HG03159 (cell line): ENCODE measurements at regions not wholly inside any gene's neighbourhood (a gene's known extent, or its start where the extent isn't known, plus 50 kb on each side); places are given as distances from the start of the nearest gene placed in this dataset.

Experiments used
- ATAC-seq: cut with Tn5 transposase; IDR thresholded peaks from one replicate; pipeline ENCODE4 v1.9.1; 2021; ENCODE audit warnings: mild to moderate bottlenecking, moderate library complexity; ENCODE audit not compliant: unreplicated experiment

DNA sequence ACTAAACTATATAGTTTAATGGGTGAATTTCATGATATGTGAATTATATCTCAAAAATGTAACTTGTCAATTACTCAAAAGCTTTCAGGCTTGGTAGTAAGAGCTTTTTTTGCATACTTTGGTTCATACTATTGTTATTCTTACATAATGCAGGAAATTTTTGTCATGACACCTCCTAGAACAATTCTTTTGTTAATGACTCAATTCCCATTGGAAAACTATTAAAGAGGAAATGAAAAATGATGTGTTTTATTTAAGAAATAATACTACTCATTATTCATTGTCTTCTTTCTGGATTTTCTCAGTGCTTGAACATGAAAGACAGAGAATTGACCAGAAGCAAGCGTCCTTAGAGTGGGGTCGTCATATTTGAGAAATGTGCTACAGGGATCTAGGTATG is 196.4 kb upstream of the KCNJ16 start:
- ATAC-seq, result no peak

DNA sequence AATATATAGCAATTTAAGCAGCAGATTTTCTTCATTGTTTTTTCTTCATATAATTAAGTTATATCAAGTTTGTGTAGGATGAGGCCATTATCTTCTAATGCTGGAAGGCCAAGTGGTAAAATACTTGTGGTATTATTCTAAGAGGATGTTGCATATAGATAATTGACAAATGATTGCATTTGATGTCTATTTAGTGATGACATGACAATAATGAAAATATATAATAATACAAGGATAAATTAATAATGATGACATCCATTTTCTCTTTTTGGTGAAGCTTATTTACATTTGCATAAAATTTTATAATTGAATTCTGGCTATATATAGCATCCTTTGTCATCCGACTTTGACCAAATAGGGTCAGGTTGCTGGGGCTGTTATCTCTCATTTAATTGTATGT is 195.4 kb upstream of the KCNJ16 start:
- no peak for ATAC-seq

- no peak for ATAC-seq
Measured at GRCh38 chr17:69880591-69881112, 194.4 kb upstream of the KCNJ16 start.

DNA sequence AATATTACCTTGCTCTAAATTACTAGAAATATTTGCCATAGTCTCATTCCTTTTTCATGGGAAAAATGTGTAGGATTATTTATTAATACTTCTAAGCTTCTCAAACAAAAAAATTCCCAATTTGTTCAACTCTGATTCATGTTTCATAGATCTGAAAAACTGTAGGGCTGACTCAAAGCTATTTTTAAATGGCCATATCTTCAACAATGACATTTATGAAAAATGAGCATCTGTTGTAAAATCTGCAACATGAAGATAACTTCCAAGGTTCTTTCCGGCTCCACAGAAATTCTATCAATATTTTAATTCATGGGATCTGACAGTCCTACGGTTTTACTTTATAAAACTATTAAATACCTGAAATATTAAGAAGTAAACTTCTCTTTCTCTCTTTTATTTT is 192.7 kb upstream of the KCNJ16 start:
- no peak for ATAC-seq

DNA sequence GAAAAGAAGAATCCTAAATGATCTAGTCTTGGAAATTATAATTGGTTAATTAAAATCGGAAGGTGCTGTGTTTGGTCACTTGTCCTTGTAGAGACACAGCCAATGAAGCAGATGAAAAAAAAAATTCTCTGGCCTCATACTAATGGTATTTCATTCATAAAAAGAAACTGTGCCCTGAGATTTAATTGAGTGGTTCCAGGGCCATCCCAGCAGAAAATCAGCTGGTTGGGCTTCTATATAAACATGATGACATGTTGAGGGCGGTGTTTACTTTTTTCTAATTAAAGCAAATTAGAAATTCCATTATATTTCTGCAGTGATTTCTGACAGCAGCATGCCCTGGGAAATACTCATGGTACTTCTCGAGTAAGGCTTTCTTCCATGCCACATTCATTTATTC is 191.9 kb upstream of the KCNJ16 start:
- ATAC-seq, result no peak

- no peak for ATAC-seq
Measured at GRCh38 chr17:69884356-69884755, 190.7 kb upstream of the KCNJ16 start.

GRCh38 chr17:69884846-69885245 is 190.2 kb upstream of the KCNJ16 start:
- no peak for ATAC-seq

GRCh38 chr17:69898601-69899000 is 176.4 kb upstream of the KCNJ16 start:
- no peak for ATAC-seq

DNA sequence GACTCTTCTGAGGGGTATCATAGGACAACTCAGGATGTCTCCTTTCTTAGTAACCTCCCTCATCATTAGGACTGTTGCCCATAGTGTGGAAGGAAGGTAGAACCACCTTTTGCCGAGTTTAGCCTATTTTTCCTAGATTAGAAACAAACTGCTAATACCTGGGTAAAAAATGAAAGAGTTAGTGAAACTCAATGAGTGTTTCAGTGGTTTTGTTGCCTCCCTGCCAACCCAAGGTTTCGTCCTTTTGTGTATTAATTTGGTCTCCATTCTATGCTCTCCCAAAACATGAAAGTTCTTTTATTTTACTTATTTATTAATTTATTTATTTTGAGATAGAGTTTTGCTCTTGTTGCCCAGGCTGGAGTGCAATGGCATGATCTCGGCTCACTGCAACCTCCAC is 174.9 kb upstream of the KCNJ16 start:
- ATAC-seq, result no peak

DNA sequence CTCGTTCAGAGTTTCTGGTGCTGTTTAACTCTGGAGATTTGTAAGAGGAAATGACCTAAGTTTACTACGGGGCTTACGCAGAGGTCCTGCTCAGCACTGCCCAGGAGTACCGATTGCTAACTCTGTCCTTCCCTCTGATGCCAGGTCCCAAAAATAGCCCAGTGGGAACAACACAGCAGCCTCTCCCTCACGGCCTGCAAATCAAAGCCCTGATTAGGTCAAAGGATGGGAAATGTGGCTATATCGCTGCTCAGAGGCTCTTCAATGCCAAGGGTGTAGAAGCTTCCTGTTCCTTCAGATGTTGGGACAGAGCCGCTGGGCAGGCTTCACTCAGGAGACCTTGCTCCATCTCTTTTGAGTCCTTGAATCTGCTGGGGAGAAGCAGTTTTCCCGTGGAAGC is 174.2 kb upstream of the KCNJ16 start:
- ATAC-seq, result no peak

GRCh38 chr17:69906306-69906705 is 168.7 kb upstream of the KCNJ16 start:
- no peak for ATAC-seq

DNA sequence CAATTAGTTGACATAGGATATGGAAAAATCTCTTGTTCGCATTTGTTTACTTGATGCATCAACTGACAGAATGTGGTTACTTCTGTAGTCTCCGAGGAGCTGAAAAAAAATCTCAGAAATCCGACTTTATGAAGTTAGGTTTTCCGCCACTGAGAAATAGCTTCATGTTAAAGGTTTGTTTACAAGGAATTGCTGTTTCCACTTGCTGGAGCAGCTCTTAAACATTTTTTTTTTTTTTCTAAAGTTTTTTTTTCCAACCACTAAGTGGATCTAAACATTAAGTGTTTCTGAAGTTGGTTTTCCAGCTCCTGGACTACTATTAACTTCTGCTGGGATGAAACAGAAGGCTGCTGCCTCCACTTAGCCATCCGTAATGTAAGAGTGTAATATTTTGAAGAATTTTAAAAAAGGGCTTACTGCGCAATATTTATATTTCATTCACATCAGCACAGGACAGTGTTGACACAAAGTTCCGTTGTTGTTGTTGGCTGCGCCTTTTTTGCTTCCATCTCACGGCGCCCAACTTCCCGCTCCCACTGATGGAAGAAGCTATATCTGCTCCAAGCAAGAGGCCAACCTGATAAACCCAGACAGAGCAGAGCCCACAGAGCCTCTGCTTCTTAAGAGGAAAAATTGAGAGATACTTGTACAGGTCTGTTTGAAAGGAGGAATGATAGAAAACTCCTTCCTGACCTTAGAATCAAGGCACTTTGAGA is 167.7 kb upstream of the KCNJ16 start:
- ATAC-seq, result no peak

- ATAC-seq, result no peak
Measured at GRCh38 chr17:69908626-69909368, 166.2 kb upstream of the KCNJ16 start.

DNA sequence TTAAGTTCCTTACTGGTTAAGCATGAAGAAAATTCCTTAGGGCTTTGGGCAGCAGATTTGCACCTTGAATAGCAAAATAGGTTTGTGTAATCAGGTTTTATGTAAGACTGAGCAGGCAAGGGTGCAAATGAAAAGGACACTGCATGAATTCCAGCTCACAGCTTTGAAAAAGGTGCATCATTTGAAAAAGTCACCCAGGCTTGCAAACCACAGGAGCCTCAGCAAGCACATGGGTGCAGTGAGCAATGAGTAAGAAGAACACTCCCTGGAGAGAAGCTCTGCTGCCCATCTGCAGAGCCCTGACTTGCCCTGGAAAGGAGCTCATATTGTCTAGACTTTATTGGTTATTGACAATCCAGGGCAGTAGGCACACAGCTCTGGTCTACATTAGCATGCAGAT is 165.6 kb upstream of the KCNJ16 start:
- ATAC-seq, result no peak

DNA sequence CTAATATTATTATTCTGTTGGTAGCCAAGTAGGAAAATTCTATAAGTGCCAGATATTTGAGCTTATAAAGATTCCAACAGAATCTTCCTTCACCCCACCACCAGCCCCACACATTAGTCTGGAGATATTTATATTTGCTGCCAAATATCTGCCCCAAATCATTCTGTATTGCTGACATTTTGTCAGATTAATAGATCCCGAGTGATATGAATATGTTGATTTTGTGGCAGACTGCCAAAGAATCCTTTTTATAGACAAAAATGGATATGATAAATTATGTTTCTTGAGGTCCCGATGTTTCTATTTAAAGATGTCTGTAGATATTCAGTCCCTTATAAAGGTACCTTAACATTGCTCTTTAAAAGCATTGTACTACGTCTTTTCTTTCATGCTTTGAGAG is 162.2 kb upstream of the KCNJ16 start:
- no peak for ATAC-seq

DNA sequence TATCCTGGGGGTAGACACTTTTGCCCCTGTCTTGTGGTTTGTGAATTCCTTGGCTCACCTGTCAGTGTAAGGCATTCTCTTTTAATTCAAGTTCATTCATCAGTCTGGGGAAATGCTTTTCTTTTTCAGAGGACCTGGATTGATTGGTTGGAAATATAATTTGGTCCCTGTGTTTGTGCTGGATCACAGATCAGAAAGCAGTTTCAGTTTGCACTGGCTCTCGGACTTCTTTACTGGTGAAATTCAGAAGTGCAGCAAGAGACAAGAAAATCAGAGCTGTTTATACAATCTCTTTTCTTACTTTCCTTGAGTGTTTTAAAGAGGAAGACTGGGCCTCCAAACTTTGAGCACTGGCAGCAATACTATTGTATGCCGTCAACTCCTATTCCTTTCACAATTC is 161.8 kb upstream of the KCNJ16 start:
- no peak for ATAC-seq

GRCh38 chr17:69913616-69914015 is 161.4 kb upstream of the KCNJ16 start:
- no peak for ATAC-seq

DNA sequence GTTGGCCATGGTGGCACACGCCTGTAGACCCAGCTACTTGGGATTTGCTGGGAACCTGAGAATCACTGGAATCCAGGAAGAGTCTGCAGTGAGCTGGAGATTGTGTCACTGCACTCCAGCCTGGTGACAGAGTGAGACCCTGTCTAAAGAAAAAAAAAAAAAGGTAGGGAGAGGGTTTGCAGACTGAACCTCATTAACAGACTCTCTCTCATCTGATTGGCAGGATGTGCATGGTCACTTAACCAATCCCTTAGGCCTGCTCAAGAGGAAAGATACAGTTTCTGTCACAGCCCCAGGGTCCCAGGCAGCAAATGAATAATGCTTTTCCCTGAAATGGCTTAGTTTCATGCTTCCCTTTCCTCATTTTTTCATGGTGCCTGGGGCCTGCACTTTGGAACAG is 160.5 kb upstream of the KCNJ16 start:
- ATAC-seq, result no peak

DNA sequence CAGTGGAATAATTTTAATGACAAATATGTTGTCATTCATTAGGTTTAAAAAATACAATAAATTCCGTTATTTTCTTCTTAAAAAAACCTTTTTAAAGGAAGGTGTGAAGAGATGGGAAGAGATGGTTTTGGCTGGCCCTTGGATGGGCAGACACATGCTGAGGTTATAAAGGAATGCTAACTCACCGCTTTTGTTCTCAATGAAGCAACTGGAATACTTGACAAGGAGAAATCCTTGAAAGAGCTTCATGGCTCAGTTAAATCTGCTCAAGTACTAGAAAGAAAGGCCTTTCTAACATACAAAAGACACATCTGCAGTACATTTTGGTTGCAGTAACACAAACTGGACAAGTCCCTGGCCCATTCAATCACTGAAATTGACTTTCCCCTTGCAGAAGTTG is 158.3 kb upstream of the KCNJ16 start:
- no peak for ATAC-seq

DNA sequence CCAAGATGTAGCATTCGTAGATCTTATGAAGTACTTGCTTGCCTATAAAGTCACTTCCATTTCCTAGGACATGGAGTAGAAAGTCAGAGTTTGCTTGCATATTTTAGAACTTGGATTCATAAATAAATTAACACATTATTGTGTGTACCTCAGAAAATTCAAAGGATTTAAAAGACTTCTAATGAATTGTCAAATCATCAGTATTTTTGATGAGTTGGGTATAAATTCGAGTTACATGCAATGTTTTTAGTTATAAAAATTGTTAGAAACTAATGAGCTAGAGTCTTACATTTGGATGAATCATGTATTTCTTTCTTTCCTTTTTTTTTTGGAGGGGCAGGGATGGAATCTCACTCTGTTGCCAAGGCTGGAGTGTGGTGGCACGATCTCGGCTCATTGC is 156.9 kb upstream of the KCNJ16 start:
- no peak for ATAC-seq

DNA sequence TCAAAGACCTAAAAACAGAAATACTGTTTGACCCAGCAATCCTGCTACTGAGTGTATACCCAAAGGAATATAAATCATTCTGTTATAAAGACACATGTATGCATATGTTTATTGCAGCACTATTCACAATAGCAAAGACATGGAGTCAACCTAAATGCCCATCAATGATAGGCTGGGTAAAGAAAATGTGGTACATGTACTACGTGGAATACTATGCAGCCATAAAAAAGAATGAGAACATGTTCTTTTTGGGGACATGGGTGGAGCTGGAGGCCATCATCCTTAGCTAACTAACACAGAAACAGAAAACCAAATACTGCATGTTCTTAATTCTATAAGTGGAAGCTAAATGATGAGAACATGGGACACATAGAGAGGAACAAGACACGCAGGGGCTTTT is 155.2 kb upstream of the KCNJ16 start:
- no peak for ATAC-seq

DNA sequence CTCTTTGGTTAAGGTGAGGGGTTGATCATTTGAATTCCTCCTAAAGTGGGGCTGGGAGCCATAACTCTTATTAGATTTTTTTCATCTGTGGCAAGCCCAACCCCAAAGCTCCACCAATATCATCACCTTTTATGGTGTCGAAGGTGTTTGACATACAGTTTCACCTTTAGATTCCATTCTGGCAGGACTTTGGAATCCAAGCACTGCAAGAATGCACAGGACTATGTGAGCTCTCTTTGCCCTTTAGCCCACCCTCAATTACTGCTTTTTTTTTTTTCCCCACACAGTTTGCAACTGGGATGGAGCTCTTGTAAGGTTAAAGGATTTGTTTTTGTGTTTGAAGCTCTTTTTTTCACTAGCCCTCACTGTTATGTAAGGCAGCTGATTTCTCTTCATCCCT is 154.0 kb upstream of the KCNJ16 start:
- ATAC-seq, result no peak
